ENCODE measurements at regions not wholly inside any gene's neighbourhood (a gene's known extent, or its start where the extent isn't known, plus 50 kb on each side); places are given as distances from the start of the nearest gene placed in this dataset.

- TF ChIP-seq CTCF (IDR thresholded peaks at IDR 0.05) (no peak), POLR2A (IDR thresholded peaks at IDR 0.05) (no peak)
These were observed 93.2 kb upstream of the CBLN2 start for GRCh38 chr18:72637299-72637698.
